Esophagus mucosa (tissue), 1 donor: ENCODE measurements at regions not wholly inside any gene's neighbourhood (a gene's known extent, or its start where the extent isn't known, plus 50 kb on each side); places are given as distances from the start of the nearest gene placed in this dataset.

Experiments used
- ATAC-seq: fragments of 200-7000 bp; cut with Tn5 transposase; one replicate; pipeline ENCODE4 v1.9.1; 2020
- donor health status: DM: yes; HTN: yes; CAD: no.

GRCh38 chr12:127339065-127339464, 927.9 kb upstream of the TMEM132C start:
- ATAC-seq = no peak

DNA sequence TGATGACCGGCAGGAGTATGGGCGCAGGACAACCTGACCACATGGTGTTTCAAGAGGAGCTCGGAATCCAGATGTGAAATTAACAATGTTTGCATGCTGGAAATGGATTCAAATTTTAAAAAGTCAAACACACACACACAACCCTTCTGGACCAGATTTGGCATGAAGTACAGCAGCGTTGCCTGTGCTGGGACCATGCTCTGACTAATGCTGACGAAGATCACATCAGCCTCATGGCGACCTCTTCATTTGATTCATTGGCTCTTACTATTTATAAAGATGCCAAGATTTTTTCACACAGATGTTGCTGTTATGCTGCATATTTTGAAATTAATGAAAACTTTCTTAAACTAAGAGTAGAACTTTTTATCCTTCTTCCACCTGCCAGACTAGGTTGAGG, 926.6 kb upstream of the TMEM132C start:
- ATAC-seq = no peak

DNA sequence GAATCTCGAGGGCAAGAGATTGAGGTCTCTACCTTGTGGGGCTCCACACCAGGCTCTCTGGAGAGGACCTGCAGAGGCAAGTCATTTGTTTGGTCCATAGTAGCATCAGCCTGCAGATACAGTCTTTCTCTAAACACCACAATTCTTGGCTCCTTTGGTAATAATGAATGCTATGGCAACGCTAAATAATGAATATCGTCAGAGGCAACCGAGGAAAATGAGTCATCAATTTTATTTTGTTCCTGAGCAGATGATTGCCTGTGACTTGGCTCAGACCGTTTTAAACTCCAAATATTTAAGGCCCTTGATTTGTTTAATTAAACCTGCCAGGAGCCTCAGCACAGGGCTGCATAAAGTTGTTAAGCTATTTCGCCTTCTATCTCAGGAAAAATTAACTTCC, 924.1 kb upstream of the TMEM132C start:
- ATAC-seq = no peak

GRCh38 chr12:127343940-127344339, 923.0 kb upstream of the TMEM132C start:
- no peak for ATAC-seq

DNA sequence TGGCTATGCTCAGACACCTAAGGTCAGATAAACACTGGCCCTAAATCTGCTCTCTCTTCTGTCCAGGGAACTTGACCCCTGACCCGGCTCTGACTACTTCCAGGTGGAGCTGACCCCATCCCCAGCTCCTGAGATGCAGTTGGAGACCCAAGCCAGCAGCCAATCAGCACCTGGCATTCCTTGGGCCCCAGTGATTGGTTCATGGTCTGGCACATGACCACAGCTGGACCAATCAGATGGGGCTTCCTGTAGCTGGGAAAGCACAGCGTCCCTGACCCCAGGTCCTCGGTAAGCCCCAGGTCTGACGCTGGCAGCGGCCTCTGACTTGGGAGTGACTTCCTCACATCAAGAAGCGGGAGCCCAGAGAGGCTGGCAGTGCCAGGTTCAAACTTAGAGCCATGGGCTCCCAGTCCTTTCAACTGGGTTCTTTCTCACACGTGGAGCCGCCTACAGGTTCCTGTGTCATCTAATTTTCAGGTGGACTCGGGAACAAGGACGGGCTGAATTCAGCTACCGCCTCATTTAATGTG, 915.4 kb upstream of the TMEM132C start:
- ATAC-seq = no peak

DNA sequence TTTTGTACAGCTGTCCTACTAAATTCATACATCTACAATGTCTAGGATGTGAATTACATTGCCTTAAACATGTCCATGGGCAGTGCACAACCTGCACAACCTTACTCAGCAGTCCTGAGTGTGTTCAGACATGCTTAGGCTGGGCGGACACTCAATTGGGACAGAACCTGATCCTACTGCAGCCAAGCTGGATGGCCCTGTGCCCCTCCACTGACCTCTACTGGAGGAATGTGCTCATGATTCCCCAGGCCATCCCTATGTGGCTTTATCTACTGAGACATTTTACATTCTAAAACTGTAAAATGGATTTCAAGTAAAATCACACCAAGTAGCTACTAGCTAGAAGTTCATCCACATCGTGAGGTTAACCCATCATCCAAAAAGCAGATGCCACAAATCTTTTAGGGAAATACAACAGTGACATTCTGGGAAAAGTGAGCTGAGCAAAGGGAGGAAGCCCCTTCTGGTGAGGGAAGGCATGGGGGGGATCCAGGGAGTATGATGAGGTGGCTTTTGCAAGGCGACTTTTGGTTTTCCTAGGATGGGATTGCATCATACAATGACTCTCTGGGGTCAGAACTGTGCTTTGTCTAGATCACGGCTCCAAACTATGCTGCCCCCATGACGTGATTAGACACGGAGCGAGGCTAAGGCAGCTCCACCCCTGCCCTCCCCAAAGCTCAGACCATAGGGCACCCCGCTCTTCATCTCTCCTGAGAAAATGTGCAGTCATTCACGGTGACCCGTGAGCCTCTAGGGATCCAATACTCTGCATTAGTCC, 911.7 kb upstream of the TMEM132C start:
- ATAC-seq = peak; percentile 29

DNA sequence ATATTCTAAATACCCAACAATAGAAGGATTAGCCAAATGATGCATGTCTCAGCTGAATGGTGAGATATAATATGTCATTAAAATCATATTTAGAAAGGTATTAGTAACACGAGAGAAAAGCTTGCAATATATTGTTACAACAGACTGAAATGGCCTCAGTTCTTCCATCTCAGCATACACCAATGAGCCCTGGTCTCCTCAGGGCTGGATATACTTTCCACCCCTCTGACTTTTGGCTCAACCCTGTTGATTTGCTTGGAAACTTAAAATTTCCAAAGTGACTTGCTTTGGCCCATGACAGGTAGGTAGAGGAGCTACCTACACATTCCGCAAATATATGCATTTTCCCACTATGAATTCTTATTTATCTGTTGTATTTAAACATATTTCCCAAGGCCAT, 908.1 kb upstream of the TMEM132C start:
- no peak for ATAC-seq

DNA sequence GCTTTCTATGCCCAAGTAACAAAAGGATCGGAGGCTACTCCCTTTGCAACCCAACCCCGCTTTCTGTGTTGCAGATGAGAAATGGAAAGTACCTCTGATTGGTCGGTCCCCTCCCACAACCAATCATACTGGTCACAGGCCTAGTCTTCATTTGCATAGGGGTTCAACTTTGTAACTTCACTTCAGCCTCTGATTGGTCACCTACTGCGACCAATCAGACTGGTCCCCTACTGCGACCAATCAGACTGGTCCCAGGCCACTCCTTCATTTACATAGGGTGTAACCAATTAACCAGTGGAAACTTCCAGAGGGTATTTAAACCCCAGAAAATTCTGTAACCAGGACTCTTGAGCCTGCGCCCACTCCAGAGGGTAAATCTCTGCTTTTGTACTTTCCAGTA, 906.4 kb upstream of the TMEM132C start:
- ATAC-seq = no peak

DNA sequence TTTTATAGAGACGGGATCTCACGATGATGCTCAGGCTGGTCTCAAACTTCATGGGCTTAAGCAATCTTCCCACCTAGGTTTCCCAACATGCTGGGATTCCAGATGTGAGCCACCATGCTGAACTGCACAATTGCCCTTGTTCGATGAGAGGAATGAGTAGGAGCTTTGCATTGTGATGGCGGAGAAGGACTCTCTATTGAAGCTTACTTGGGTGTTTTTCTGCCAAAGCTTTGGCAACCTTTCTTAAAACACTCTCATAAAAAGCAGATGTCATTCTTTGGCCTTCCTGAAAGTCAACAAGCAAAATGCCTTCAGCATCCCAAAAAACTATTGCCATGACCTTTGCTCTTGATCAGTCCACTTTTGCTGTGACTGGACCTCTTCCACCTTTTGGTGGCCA, 904.8 kb upstream of the TMEM132C start:
- ATAC-seq = no peak

GRCh38 chr12:127363392-127363791, 903.6 kb upstream of the TMEM132C start:
- no peak for ATAC-seq

- ATAC-seq = no peak
These were observed 893.4 kb upstream of the TMEM132C start for GRCh38 chr12:127373559-127373958.

GRCh38 chr12:127374447-127374846, 892.5 kb upstream of the TMEM132C start:
- ATAC-seq = no peak

- ATAC-seq = peak; percentile 43
These were observed 885.8 kb upstream of the TMEM132C start for GRCh38 chr12:127381043-127381668.

DNA sequence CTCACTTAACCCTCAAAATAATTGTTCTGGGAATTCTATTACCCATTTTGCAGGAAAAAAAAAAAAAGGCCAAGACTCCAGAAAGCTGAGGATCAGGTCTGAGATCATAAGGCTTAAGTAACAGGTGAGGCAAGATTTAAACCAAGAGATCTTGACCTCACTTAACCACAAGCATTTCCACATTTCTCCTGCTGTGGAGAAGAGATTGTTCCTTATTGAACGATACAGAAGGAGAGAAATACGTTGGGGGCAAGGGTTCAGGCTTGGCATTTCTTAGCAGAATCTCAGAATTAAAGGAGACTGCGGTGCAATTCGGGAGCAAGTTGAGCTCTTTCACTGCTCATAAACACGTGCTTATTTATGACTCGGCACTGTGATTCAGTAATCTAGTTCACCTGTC, 885.3 kb upstream of the TMEM132C start:
- no peak for ATAC-seq

GRCh38 chr12:127383281-127383680, 883.7 kb upstream of the TMEM132C start:
- no peak for ATAC-seq

GRCh38 chr12:127386723-127387122, 880.2 kb upstream of the TMEM132C start:
- ATAC-seq = no peak

GRCh38 chr12:127388985-127389384, 878.0 kb upstream of the TMEM132C start:
- ATAC-seq = no peak

GRCh38 chr12:127389923-127390322, 877.0 kb upstream of the TMEM132C start:
- no peak for ATAC-seq

- no peak for ATAC-seq
These were observed 873.5 kb upstream of the TMEM132C start for GRCh38 chr12:127393465-127393864.

DNA sequence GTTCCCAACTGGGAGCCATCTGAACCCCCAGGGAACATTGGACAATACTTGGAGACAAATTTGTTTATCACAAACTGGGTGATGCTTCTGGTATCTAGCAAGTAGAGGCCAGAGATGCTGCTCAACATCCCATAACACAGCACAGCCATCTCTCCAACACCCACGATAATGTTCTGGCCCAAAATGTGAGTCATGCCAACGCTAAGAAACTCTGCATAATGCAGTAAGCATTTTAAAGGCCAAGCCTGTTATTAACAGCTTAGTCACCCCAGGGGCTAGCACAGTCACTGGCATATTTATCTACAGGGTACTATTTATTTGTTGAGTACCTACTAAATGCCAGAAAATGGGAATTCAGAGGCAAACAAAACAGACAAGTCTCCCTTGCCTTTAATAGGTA, 873.1 kb upstream of the TMEM132C start:
- ATAC-seq = no peak

DNA sequence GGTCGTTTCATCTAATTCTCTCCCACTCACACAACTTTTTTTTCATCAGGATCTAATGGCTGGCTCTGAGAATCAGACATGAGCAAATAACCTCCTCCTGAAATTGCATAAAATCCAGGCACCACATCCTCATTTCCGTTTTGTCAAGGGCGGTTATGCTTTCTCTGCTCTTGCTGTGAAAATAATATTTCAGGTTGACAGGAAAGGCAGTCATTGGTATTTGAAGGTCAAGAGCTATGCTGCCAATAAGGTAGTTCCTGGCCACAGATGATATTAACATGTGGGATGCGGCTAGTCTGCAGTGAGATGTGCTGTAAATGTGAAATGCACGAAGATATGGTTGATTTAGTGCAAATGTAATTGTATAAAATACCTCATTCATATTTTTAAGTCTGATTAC, 870.2 kb upstream of the TMEM132C start:
- no peak for ATAC-seq

DNA sequence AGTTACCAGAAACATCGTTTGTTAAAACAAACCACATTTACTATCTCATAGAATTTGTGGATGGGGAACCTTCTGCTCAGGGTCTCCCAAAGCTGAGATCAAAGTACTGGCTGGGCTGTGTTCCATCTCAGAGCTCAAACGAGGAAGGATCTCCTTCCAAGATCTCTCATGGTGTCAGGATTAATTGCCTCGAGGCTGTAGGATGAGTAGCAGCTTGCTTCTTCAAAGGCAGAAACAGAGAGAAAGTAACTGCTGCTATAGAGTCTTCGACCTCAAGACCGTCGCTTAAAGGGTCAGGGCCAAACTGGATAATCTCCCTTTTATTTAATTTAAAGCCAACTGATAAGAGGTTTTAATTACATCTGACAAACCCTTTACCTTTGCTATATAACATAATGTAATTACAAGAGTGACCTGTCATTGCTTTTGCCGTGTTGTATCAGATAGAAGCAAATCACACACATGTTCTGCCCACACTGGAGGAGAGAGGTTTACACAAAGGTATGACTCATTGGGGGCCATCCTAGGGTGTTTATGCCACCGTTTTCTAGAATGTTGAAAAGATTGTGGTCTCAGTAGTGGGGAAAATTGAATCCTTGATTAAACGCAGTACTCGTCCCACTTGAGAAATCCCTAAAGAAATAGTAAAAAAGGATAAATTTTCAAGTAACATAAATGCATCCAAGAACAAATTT, 868.8 kb upstream of the TMEM132C start:
- ATAC-seq = no peak

DNA sequence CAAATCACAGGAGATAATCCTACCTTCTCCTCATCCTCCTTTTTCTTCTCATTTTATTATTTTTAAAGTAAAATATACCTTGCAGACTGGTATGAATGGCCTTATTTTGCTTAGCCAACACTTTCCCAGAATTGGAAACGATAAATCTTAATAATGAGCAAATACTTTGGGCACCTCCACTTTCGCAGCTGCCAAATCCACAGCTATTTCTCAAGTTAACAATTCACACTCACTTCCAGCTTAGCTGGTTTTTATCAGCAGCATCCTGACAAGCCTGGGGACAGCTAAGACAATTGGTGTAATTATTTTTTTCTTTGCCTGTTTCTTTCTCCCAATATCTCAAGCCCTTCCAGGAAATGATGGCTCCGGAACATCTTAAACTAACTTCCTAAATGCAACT, 867.5 kb upstream of the TMEM132C start:
- no peak for ATAC-seq

GRCh38 chr12:127400221-127400620, 866.7 kb upstream of the TMEM132C start:
- ATAC-seq = no peak
